ENCODE measurements at regions not wholly inside any gene's neighbourhood (a gene's known extent, or its start where the extent isn't known, plus 50 kb on each side); places are given as distances from the start of the nearest gene placed in this dataset.

DNA sequence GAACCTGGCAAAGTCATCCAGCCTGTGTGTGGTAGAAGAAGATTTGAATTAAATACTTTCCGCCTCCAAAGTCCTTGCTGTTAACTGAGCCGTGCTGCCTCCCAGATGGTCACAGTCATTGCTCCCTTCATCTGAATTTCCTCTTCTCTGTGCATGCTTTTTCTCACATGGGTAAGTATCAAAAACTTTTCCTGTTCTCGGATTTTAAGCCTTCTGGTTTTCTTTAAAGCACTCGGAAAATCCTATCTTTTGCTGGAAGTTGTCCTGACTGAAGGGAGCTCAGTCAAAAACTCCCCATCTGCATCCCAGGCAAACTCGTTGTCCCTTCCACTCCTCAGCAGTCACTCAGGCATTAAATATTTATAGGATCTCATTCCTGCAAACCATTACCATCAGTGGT, 290.0 kb upstream of the PIK3R1 start:
- TF ChIP-seq, protein P1, sequence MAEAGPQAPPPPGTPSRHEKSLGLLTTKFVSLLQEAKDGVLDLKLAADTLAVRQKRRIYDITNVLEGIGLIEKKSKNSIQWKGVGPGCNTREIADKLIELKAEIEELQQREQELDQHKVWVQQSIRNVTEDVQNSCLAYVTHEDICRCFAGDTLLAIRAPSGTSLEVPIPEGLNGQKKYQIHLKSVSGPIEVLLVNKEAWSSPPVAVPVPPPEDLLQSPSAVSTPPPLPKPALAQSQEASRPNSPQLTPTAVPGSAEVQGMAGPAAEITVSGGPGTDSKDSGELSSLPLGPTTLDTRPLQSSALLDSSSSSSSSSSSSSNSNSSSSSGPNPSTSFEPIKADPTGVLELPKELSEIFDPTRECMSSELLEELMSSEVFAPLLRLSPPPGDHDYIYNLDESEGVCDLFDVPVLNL (IDR thresholded peaks at IDR 0.05; ENCODE audit: low read depth, low read length): no peak
- TF ChIP-seq, protein P2, sequence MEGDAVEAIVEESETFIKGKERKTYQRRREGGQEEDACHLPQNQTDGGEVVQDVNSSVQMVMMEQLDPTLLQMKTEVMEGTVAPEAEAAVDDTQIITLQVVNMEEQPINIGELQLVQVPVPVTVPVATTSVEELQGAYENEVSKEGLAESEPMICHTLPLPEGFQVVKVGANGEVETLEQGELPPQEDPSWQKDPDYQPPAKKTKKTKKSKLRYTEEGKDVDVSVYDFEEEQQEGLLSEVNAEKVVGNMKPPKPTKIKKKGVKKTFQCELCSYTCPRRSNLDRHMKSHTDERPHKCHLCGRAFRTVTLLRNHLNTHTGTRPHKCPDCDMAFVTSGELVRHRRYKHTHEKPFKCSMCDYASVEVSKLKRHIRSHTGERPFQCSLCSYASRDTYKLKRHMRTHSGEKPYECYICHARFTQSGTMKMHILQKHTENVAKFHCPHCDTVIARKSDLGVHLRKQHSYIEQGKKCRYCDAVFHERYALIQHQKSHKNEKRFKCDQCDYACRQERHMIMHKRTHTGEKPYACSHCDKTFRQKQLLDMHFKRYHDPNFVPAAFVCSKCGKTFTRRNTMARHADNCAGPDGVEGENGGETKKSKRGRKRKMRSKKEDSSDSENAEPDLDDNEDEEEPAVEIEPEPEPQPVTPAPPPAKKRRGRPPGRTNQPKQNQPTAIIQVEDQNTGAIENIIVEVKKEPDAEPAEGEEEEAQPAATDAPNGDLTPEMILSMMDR (IDR thresholded peaks at IDR 0.05 in 2 of 3, conservative IDR thresholded peaks at IDR 0.05 in 1 of 3; ENCODE audit: control insufficient read depth in 2 of 3, extremely low read depth in 1 of 3, insufficient read depth in 1 of 3, low read depth in 3 of 3, low read length in 3 of 3): no peak
- TF ChIP-seq GABPA (IDR thresholded peaks at IDR 0.05; ENCODE audit: low read depth) (no peak), TCF7 (IDR thresholded peaks at IDR 0.05; ENCODE audit: borderline replicate concordance) (no peak), SPI1 (IDR thresholded peaks at IDR 0.05; ENCODE audit: borderline replicate concordance, insufficient read depth, low read depth, low read length) (no peak)
